HCT116 (cell line): ENCODE measurements at regions not wholly inside any gene's neighbourhood (a gene's known extent, or its start where the extent isn't known, plus 50 kb on each side); places are given as distances from the start of the nearest gene placed in this dataset.

ENCODE experiments used
- ATAC-seq: fragments of 200-7000 bp; cut with Tn5 transposase; 2 replicates; pipeline ENCODE4 v1.9.1; 2020; ENCODE audit warnings: mild to moderate bottlenecking, moderate library complexity
- BruUV-seq: library from RNA; stranded (reverse); fragments of 400-500 nt; replicated peaks from 2 replicates; lab custom pipeline; 2021; lab: Mats Ljungman, UMichigan
- CTCF ChIA-PET: fragments of 300-600 bp; sonication (Branson Sonifier 250); formaldehyde crosslinking; loops from one replicate; lab custom pipeline; 2021; ENCODE audit warnings: antibody characterized with exemption; lab: Charles Lee
- POLR2A ChIA-PET: fragments of 300-600, 350-600 bp; sonication (Branson Sonifier 250); formaldehyde crosslinking; loops from one replicate; lab custom pipeline; 2021; ENCODE audit warnings: antibody characterized with exemption; lab: Charles Lee
- RAD21 ChIA-PET, 2 experiments: fragments of 300-600 bp; sonication (Branson Sonifier 250); formaldehyde crosslinking; loops; one replicate each; lab custom pipeline; 2023; ENCODE audit warnings: low total read pairs in 2 of 2; ENCODE audit not compliant: uncharacterized antibody in 2 of 2, unreplicated experiment in 2 of 2, low non-redundant PET in 1 of 2; lab: Charles Lee
- DNase-seq: peaks from one replicate; pipeline ENCODE4 v3.0.0-alpha.2; 2010; ENCODE audit warnings: low read depth, low spot score
- H2AFZ ChIP-seq: fragments of 200-600 bp; shearing (Covaris generic), sonication (generic); 2 replicates; pipeline ENCODE4 v1.6.1; 2017; ENCODE audit warnings: low read depth, mixed run types, mixed read lengths, antibody characterized with exemption, low read length; ENCODE audit not compliant: poor library complexity, severe bottlenecking
- H3K27ac ChIP-seq: 2 replicates; pipeline ENCODE4 v1.5.1; 2012; ENCODE audit warnings: low read depth, low read length
- H3K27me3 ChIP-seq: fragments of 200-600 bp; sonication (generic); 2 replicates; pipeline ENCODE4 v1.6.1; 2016; ENCODE audit warnings: mixed run types, low read length, mixed read lengths; ENCODE audit not compliant: insufficient read depth
- H3K36me3 ChIP-seq, 2 experiments: fragments of 200-500 bp in 1 of 2; fragments of 200-600 bp in 1 of 2; sonication (Bioruptor generic) in 1 of 2; sonication (generic) in 1 of 2; 2 replicates each; pipeline versions ENCODE4 v1.5.1 to v1.6.1; 2014 to 2016; ENCODE audit warnings: low read length in 2 of 2, inconsistent platforms in 1 of 2, mixed read lengths in 1 of 2, mixed run types in 1 of 2; ENCODE audit not compliant: insufficient read depth in 2 of 2, control insufficient read depth in 1 of 2
- H3K4me1 ChIP-seq, 2 experiments: fragments of 200-600 bp in 1 of 2; sonication (generic) in 1 of 2; 2 replicates each; pipeline versions ENCODE4 v1.5.1 to v1.6.1; 2012 to 2017; ENCODE audit warnings: low read length in 2 of 2, inconsistent platforms in 1 of 2, mild to moderate bottlenecking in 1 of 2, mixed read lengths in 1 of 2, mixed run types in 1 of 2, moderate library complexity in 1 of 2; ENCODE audit not compliant: insufficient read depth in 2 of 2, control insufficient read depth in 1 of 2
- H3K4me2 ChIP-seq: fragments of 200-600 bp; sonication (generic); 2 replicates; pipeline ENCODE4 v1.6.1; 2017; ENCODE audit warnings: mixed run types, low read length, mixed read lengths
- H3K4me3 ChIP-seq, 2 experiments: fragments of 200-600 bp in 1 of 2; sonication (generic) in 1 of 2; replicated peaks in 1 of 2; 2 replicates each; pipeline ENCODE4 v1.5.1; 2011 to 2016; ENCODE audit warnings: low read length in 2 of 2, control low read depth in 1 of 2, low read depth in 1 of 2, mild to moderate bottlenecking in 1 of 2, mixed read lengths in 1 of 2, mixed run types in 1 of 2
- H3K79me2 ChIP-seq: fragments of 200-600 bp; sonication (generic); 2 replicates; pipeline ENCODE4 v1.6.1; 2017; ENCODE audit warnings: mild to moderate bottlenecking, mixed run types, low read length, moderate library complexity, mixed read lengths; ENCODE audit not compliant: insufficient read depth
- H3K9ac ChIP-seq: fragments of 200-600 bp; sonication (generic); 2 replicates; pipeline ENCODE4 v1.6.1; 2016; ENCODE audit warnings: low read length, mixed read lengths
- H3K9me2 ChIP-seq: fragments of 200-600 bp; sonication (generic), shearing (Covaris generic); 2 replicates; pipeline ENCODE4 v1.6.1; 2017; ENCODE audit warnings: mixed run types, mild to moderate bottlenecking, moderate library complexity; ENCODE audit not compliant: insufficient read depth
- H3K9me3 ChIP-seq, 2 experiments: fragments of 200-500 bp in 1 of 2; fragments of 200-600 bp in 1 of 2; sonication (Bioruptor generic) in 1 of 2; sonication (generic) in 1 of 2; 2 replicates each; pipeline ENCODE4 v1.6.1; 2014 to 2017; ENCODE audit warnings: low read length in 2 of 2, mixed read lengths in 2 of 2, inconsistent platforms in 1 of 2, low read depth in 1 of 2, mild to moderate bottlenecking in 1 of 2, mixed run types in 1 of 2, moderate library complexity in 1 of 2; ENCODE audit not compliant: control insufficient read depth in 1 of 2, insufficient read depth in 1 of 2
- H4K20me1 ChIP-seq: fragments of 200-600 bp; sonication (generic), shearing (Covaris generic); 2 replicates; pipeline ENCODE4 v1.6.1; 2017; ENCODE audit warnings: mixed run types, mild to moderate bottlenecking, moderate library complexity; ENCODE audit not compliant: insufficient read depth
- ATF3 ChIP-seq: IDR thresholded peaks from 2 replicates; pipeline ENCODE4 v1.6.1; 2012
- CEBPB ChIP-seq: IDR thresholded peaks from 2 replicates; pipeline ENCODE4 v1.6.1; 2012; ENCODE audit warnings: low read depth
- CTCF ChIP-seq, 3 experiments: fragments of 200-600 bp in 1 of 3; sonication (generic) in 1 of 3; IDR thresholded peaks in 2 of 3; conservative IDR thresholded peaks in 1 of 3; 2 replicates each; pipeline ENCODE4 v1.5.1; 2012 to 2017; ENCODE audit warnings: low read depth in 2 of 3, low read length in 2 of 3, antibody characterized with exemption in 1 of 3, borderline replicate concordance in 1 of 3, control low read depth in 1 of 3, mild to moderate bottlenecking in 1 of 3, mixed read lengths in 1 of 3, mixed run types in 1 of 3, moderate library complexity in 1 of 3; ENCODE audit not compliant: insufficient read depth in 1 of 3
- EGR1 ChIP-seq: IDR thresholded peaks from 2 replicates; pipeline ENCODE4 v1.6.1; 2012; ENCODE audit warnings: low read depth
- EZH2 ChIP-seq: fragments of 200-600 bp; sonication (generic); IDR thresholded peaks from 2 replicates; pipeline ENCODE4 v1.6.1; 2017; ENCODE audit warnings: antibody characterized with exemption, mixed run types
- EZH2phosphoT487 ChIP-seq: fragments of 200-600 bp; IDR thresholded peaks from 2 replicates; pipeline ENCODE4 v1.6.1; 2018; ENCODE audit warnings: antibody characterized with exemption, borderline replicate concordance
- FOSL1 ChIP-seq: IDR thresholded peaks from 2 replicates; pipeline ENCODE4 v1.6.1; 2012; ENCODE audit warnings: low read depth
- POLR2A ChIP-seq: IDR thresholded peaks from 2 replicates; pipeline ENCODE4 v1.7.0; 2011; ENCODE audit warnings: borderline replicate concordance; ENCODE audit not compliant: insufficient read depth, insufficient read length; ENCODE audit errors: extremely low read depth
- RAD21 ChIP-seq: IDR thresholded peaks from 2 replicates; pipeline ENCODE4 v1.6.1; 2012; ENCODE audit warnings: low read depth, mild to moderate bottlenecking
- REST ChIP-seq: IDR thresholded peaks from 2 replicates; pipeline ENCODE4 v1.6.1; 2012; ENCODE audit warnings: low read depth
- SP1 ChIP-seq: IDR thresholded peaks from 2 replicates; pipeline ENCODE4 v1.6.1; 2012; ENCODE audit warnings: low read depth
- SRF ChIP-seq: IDR thresholded peaks from 2 replicates; pipeline ENCODE4 v1.6.1; 2012; ENCODE audit warnings: low read depth
- YY1 ChIP-seq: IDR thresholded peaks from 2 replicates; pipeline ENCODE4 v1.6.1; 2011; ENCODE audit warnings: low read length, low read depth, moderate library complexity, mild to moderate bottlenecking; ENCODE audit not compliant: insufficient replicate concordance; ENCODE audit errors: extremely low read depth
- ZBTB33 ChIP-seq: IDR thresholded peaks from 2 replicates; pipeline ENCODE4 v1.6.1; 2011; ENCODE audit warnings: mild to moderate bottlenecking, low read length, moderate library complexity; ENCODE audit not compliant: insufficient replicate concordance; ENCODE audit errors: extremely low read depth
- ZNF274 ChIP-seq: fragments of 200-500 bp; sonication (Bioruptor generic); IDR thresholded peaks from 2 replicates; pipeline ENCODE4 v1.6.1; 2014; ENCODE audit warnings: mild to moderate bottlenecking, low read depth, low read length, inconsistent platforms
- intact Hi-C: fragments of 100-400 bp; cut with micrococcal nuclease; formaldehyde crosslinking; loops from 2 replicates; pipeline ENCODE4 v1.10.0; 2022

- TF ChIP-seq CTCF (IDR thresholded peaks at IDR 0.05 in 2 of 3, conservative IDR thresholded peaks at IDR 0.05 in 1 of 3; ENCODE audit: borderline replicate concordance in 1 of 3, insufficient read depth in 1 of 3, low read depth in 2 of 3, low read length in 2 of 3) (no peak), ZNF274 (no peak), ATF3 (no peak), SRF (no peak), SP1 (no peak), CEBPB (no peak), YY1 (no peak), ZBTB33 (no peak), POLR2A (no peak)
- TF ChIP-seq, all 23 proteins: peak for 0
These were observed 201.4 kb upstream of the NRP1 start (continued) for GRCh38 chr10:33535866-33536265.

GRCh38 chr10:33534416-33534815 lies 199.9 kb upstream of the NRP1 start:
- no peak overlapping the region for H3K9ac ChIP-seq
- no peaks in the 10 kb centered on the region for H3K79me2 ChIP-seq
- H3K4me2 ChIP-seq = no peak overlapping the region
- H3K9me3 ChIP-seq = no peaks in the 10 kb centered on the region
- ChIA-PET CTCF (no interaction called here), POLR2A (no interaction called here), RAD21 (no interaction called here)
- H3K4me1 ChIP-seq = no peaks in the 10 kb centered on the region
- H3K9me2 ChIP-seq = no peaks in the 10 kb centered on the region
- H3K36me3 ChIP-seq = no peaks in the 10 kb centered on the region
- H3K27me3 ChIP-seq = no peaks in the 10 kb centered on the region
- H2AFZ ChIP-seq = no peak overlapping the region
- H3K4me3 ChIP-seq = no peak overlapping the region
- intact Hi-C loops = no loop called here
- no TSS peak for BruUV-seq
- H4K20me1 ChIP-seq = no peaks in the 10 kb centered on the region
- ATAC-seq (no peak), DNase-seq (no peak)
- H3K27ac ChIP-seq = no peak overlapping the region
- no peak for TF ChIP-seq REST
- TF ChIP-seq YY1 = no peak
- TF ChIP-seq ZBTB33 = no peak
- no peak for TF ChIP-seq EZH2
- TF ChIP-seq ATF3 = no peak
- TF ChIP-seq EZH2phosphoT487 = no peak
- TF ChIP-seq FOSL1 = no peak
- TF ChIP-seq EGR1 = no peak
- no peak for TF ChIP-seq RAD21
